ENCODE measurements at regions not wholly inside any gene's neighbourhood (a gene's known extent, or its start where the extent isn't known, plus 50 kb on each side); places are given as distances from the start of the nearest gene placed in this dataset.

- TF ChIP-seq CTCF (IDR thresholded peaks at IDR 0.05) (no peak), EP300 (IDR thresholded peaks at IDR 0.05) (no peak)
Measured at GRCh38 chr9:93776256-93776655, 178.9 kb downstream of the BARX1 start.
